ENCODE measurements at regions not wholly inside any gene's neighbourhood (a gene's known extent, or its start where the extent isn't known, plus 50 kb on each side); places are given as distances from the start of the nearest gene placed in this dataset.
A peak's percentile ranks its signal among the peaks of the same experiment; 100 is the strongest.

DNA sequence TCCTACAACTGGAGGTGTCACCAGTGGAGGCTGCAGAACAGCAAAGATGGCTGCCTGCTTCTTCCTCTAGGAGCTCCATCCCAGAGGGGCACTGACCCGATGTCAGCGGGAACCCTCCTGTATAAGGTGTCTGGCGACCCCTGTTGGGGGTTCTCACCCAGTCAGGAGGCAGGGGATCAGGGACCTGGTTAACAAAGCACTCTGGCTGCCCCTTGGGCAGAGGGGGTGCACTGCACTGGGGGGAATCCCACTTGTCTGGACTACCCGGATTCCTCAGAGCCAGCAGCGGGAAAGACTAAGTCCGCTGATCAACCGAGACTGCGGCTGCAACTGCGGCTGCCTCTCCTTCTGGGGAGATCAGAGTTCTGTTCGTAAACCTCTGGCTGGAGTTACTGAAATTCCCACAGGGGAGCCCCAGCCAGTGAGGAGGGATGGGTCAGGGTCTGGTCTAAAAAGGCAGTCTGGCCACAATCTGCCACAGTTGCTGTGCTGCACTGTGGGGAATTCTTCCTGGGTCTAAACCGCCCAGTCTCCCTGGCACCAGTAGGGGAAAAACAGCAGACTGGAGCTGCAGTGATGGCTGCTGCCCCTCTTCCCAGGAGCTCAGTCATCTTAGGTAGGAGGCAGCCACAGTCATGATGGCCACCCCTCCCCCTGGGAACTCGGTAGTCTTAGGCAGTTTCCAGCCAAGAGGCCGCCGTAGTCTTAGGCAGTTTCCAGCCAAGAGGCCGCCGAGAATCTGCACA lies 213.4 kb downstream of the CYB561 start:
- TF ChIP-seq, protein P1, sequence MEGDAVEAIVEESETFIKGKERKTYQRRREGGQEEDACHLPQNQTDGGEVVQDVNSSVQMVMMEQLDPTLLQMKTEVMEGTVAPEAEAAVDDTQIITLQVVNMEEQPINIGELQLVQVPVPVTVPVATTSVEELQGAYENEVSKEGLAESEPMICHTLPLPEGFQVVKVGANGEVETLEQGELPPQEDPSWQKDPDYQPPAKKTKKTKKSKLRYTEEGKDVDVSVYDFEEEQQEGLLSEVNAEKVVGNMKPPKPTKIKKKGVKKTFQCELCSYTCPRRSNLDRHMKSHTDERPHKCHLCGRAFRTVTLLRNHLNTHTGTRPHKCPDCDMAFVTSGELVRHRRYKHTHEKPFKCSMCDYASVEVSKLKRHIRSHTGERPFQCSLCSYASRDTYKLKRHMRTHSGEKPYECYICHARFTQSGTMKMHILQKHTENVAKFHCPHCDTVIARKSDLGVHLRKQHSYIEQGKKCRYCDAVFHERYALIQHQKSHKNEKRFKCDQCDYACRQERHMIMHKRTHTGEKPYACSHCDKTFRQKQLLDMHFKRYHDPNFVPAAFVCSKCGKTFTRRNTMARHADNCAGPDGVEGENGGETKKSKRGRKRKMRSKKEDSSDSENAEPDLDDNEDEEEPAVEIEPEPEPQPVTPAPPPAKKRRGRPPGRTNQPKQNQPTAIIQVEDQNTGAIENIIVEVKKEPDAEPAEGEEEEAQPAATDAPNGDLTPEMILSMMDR (IDR thresholded peaks at IDR 0.05; ENCODE audit: low read depth, low read length) = no peak
- in situ Hi-C loops (cut with HindIII; ENCODE audit: low sequenced_read_pairs) = no loop called here
- DNase-seq (ENCODE audit: low read depth, low spot score) = no peak
- no peak overlapping the region for H3K4me3 ChIP-seq (ENCODE audit: low read depth, low read length)

DNA sequence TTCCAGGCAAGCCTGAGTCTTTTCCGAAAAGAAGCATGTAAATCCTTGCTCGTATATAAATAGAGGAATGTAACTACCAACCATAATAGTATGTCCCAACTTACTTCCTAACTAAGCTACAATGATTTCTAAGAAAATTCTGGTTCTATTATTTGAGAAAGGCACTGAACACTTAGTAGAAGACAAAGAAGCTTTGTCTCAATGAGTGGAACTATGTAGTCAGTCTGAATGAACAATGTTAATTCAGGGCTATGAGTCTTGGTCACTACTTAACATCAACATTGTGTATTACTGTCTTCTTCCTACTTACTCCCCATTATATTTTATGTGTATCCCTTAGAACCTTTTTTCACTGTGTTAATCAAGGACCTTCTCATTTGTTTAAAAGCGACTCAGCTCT lies 206.0 kb downstream of the CYB561 start:
- in situ Hi-C loops (cut with HindIII; ENCODE audit: low sequenced_read_pairs) = no loop called here
- no peak for DNase-seq (ENCODE audit: low read depth, low spot score)
- H3K4me3 ChIP-seq (ENCODE audit: low read depth, low read length) = no peak overlapping the region
- TF ChIP-seq, protein P1 (IDR thresholded peaks at IDR 0.05; ENCODE audit: low read depth, low read length) = no peak

DNA sequence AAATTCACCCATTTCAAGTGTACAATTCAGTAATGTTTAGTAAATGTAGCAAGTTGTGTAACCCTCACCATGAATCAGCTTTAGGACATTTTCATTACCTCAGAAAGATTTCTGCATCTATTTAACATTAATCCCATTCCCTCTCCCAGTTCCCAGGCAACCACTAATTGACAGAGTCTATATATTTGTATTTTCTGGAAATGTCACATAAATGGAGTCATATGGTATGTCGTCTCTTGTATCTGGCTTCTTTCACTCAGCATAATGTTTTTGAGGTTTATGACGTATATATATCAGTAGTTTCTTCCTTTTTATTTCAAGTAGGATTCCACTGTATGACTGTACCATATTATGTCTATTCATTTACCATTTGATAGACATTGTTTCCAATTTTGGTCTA lies 199.8 kb downstream of the CYB561 start:
- no peak overlapping the region for H3K4me3 ChIP-seq (ENCODE audit: low read depth, low read length)
- in situ Hi-C loops (cut with HindIII; ENCODE audit: low sequenced_read_pairs) = no loop called here
- TF ChIP-seq, protein P1 (IDR thresholded peaks at IDR 0.05; ENCODE audit: low read depth, low read length) = no peak
- DNase-seq (ENCODE audit: low read depth, low spot score) = no peak

DNA sequence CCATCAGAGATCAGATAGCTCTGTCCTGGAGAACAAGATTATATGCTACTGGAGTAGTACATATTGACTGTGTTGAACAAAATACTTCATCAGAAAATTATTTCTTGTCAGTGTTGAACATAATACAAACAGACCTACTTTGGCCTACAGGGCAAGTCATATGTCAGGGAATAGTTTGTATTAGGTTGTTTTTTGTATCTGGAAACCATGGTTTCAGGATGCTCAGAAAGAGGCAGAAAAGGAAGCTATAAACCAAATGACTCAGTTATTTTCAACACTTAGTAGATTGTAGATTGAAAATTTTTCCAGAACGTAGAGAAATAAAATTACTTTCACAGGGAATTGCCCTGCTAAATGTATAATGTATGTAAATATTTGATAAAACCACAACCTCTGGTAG lies 198.4 kb downstream of the CYB561 start:
- in situ Hi-C loops (cut with HindIII; ENCODE audit: low sequenced_read_pairs) = no loop called here
- TF ChIP-seq, protein P1 (IDR thresholded peaks at IDR 0.05; ENCODE audit: low read depth, low read length) = no peak
- DNase-seq (ENCODE audit: low read depth, low spot score) = no peak
- no peak overlapping the region for H3K4me3 ChIP-seq (ENCODE audit: low read depth, low read length)

DNA sequence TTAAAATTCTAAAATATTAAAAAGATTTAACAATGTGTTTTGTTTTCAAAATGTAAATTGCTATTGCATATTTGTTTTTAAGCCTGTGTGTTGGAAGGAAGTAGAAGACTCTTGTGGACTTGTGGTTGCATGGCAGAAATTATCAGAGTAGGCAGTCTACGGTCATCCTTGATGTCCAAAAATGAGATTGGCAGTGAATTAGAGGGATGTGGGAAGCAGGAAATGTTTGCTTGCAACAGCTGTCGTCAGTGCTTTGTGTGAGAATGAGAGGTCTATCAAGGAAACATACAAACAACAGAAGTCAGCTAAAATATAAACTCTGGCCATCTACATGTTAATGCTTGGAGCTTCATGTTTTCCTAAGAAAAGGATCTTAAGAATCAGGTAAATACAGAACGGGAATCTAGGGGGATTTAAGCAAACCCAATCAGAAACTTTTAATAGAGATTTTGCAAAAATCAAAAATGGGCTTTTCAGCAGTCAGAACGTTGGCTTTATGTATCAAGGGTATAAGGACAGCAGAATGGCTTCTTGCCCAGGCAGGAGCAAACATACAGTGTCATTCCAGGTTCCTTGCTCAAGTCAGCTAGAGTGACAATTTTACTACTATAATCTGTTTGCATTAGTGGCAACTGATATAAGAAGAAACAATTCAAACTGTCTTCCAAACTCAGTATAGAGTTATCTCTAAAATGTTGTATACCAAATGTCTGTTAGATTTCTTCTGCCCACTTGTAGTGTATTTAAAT lies 196.7 kb downstream of the CYB561 start:
- in situ Hi-C loops (cut with HindIII; ENCODE audit: low sequenced_read_pairs) = no loop called here
- peak; percentile 32 for DNase-seq (ENCODE audit: low read depth, low spot score)
- TF ChIP-seq, protein P1 (IDR thresholded peaks at IDR 0.05; ENCODE audit: low read depth, low read length) = no peak
- H3K4me3 ChIP-seq (ENCODE audit: low read depth, low read length) = no peak overlapping the region

DNA sequence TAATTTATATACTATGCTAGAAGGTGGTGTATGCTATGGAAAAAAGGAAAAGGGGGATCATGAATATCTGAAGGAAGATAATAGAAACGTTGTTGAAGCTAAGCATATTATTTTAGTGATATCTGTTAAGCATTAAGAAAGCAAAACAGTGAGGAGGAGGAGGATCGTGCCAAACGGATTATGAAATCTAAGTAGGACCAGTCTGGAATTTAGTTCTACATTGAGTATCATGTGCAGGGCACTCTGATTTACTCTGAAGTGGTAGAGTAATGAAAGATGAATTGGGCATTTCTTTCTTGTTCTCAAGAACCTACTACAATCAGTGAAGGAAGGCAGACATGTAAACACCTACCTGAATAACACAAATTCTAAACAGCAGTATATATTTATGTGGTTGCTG lies 195.3 kb downstream of the CYB561 start:
- no peak overlapping the region for H3K4me3 ChIP-seq (ENCODE audit: low read depth, low read length)
- TF ChIP-seq, protein P1 (IDR thresholded peaks at IDR 0.05; ENCODE audit: low read depth, low read length) = no peak
- no peak for DNase-seq (ENCODE audit: low read depth, low spot score)
- in situ Hi-C loops (cut with HindIII; ENCODE audit: low sequenced_read_pairs) = no loop called here

Data from astrocyte of the spinal cord (primary cell).